ENCODE measurements at regions not wholly inside any gene's neighbourhood (a gene's known extent, or its start where the extent isn't known, plus 50 kb on each side); places are given as distances from the start of the nearest gene placed in this dataset.
A peak's percentile ranks its signal among the peaks of the same experiment; 100 is the strongest.

- Histone ChIP-seq H3K27ac (ENCODE audit: low read depth, low read length) (no peak overlapping the region), H3K9me3 (ENCODE audit: control insufficient read depth in 1 of 2, insufficient read depth in 1 of 2, low read depth in 1 of 2, low read length in 2 of 2) (no peaks in the 10 kb centered on the region), H3K36me3 (ENCODE audit: control insufficient read depth in 1 of 2, insufficient read depth in 2 of 2, low read length in 2 of 2) (no peaks in the 10 kb centered on the region), H3K4me1 (ENCODE audit: control insufficient read depth in 1 of 2, insufficient read depth in 2 of 2, low read length in 2 of 2) (peaks cover 0 to 5% of the 10 kb centered on the region in 2 experiments; a peak in 1 of 4 replicates), H3K4me2 (ENCODE audit: low read length) (no peak overlapping the region), H3K79me2 (ENCODE audit: insufficient read depth, low read length) (no peaks in the 10 kb centered on the region), H3K9ac (ENCODE audit: low read length) (no peak overlapping the region), H3K27me3 (ENCODE audit: insufficient read depth, low read length) (no peaks in the 10 kb centered on the region), H3K9me2 (ENCODE audit: insufficient read depth) (no peaks in the 10 kb centered on the region), H2AFZ (ENCODE audit: low read depth, low read length, poor library complexity, severe bottlenecking) (peak overlapping the region; percentile 34), H4K20me1 (ENCODE audit: insufficient read depth) (no peaks in the 10 kb centered on the region), H3K4me3 (replicated peaks in 1 of 2; ENCODE audit: low read depth in 1 of 2, low read length in 2 of 2) (no peak overlapping the region)
- no peak for TF ChIP-seq EZH2 (IDR thresholded peaks at IDR 0.05)
- TF ChIP-seq RAD21 (IDR thresholded peaks at IDR 0.05; ENCODE audit: low read depth), result no peak
- TF ChIP-seq MAX (IDR thresholded peaks at IDR 0.05), result no peak
- TF ChIP-seq TCF7L2 (IDR thresholded peaks at IDR 0.05; ENCODE audit: borderline replicate concordance, extremely low read depth, insufficient read depth, insufficient read length), result no peak
- TF ChIP-seq ZNF274 (IDR thresholded peaks at IDR 0.05; ENCODE audit: low read depth, low read length), result no peak
- no peak for TF ChIP-seq CEBPB (IDR thresholded peaks at IDR 0.05; ENCODE audit: low read depth)
- TF ChIP-seq POLR2A (IDR thresholded peaks at IDR 0.05; ENCODE audit: borderline replicate concordance, extremely low read depth, insufficient read depth, insufficient read length), result no peak
- no peak for TF ChIP-seq EZH2phosphoT487 (IDR thresholded peaks at IDR 0.05; ENCODE audit: borderline replicate concordance)
- TF ChIP-seq CBX3 (IDR thresholded peaks at IDR 0.05; ENCODE audit: low read depth), result no peak
- no peak for TF ChIP-seq ZBTB33 (IDR thresholded peaks at IDR 0.05; ENCODE audit: extremely low read depth, insufficient replicate concordance, low read length)
- TF ChIP-seq FOSL1 (IDR thresholded peaks at IDR 0.05; ENCODE audit: low read depth), result no peak
- no peak for TF ChIP-seq ZFX (IDR thresholded peaks at IDR 0.05)
- TF ChIP-seq YY1 (IDR thresholded peaks at IDR 0.05; ENCODE audit: extremely low read depth, insufficient replicate concordance, low read depth, low read length), result no peak
- no peak for TF ChIP-seq SRF (IDR thresholded peaks at IDR 0.05; ENCODE audit: low read depth)
- TF ChIP-seq POLR2AphosphoS5 (IDR thresholded peaks at IDR 0.05; ENCODE audit: low read depth, low read length), result no peak
- no peak for TF ChIP-seq REST (IDR thresholded peaks at IDR 0.05; ENCODE audit: low read depth)
- no peak for TF ChIP-seq SP1 (IDR thresholded peaks at IDR 0.05; ENCODE audit: low read depth)
- ChIA-PET CTCF (no interaction called here), RAD21 (ENCODE audit: low non-redundant PET in 1 of 2, low total read pairs in 2 of 2, uncharacterized antibody in 2 of 2, unreplicated experiment in 2 of 2) (no interaction called here), POLR2A (no interaction called here)
- no TSS peak for BruUV-seq (replicated peaks)
- no peak for ATAC-seq
- DNase-seq (ENCODE audit: low read depth, low spot score), result no peak
- intact Hi-C loops (cut with micrococcal nuclease), result no loop called here
These were observed 1292.2 kb upstream of the ZEB2 start for GRCh38 chr2:145812165-145812554.
